ENCODE measurements at regions not wholly inside any gene's neighbourhood (a gene's known extent, or its start where the extent isn't known, plus 50 kb on each side); places are given as distances from the start of the nearest gene placed in this dataset.
A peak's percentile ranks its signal among the peaks of the same experiment; 100 is the strongest.

DNA sequence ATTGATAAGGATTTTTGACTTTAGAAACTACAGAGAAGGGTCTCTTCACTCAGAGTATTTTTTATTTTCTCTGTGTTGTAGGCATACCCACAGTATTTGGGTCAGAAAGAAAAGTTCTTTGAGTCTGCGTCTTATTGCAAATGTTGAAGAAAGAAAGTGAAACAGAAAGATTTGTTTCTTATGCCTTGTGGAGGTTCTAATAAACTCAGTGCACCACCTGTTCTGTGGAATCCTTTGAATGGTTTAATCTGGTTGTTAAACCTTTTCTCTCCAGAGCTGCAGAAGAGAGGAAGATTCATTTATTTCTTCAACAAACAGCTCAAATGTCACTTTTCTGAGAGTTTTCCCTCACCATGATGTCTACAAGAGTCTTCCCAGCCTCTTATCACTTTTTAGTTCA, 146.6 kb upstream of the PLEKHG7 start:
- Histone ChIP-seq H3K4me3 (no peak overlapping the region), H3K27me3 (no peaks in the 10 kb centered on the region), H3K36me3 (no peaks in the 10 kb centered on the region), H3K27ac (no peak overlapping the region), H3K4me1 (no peaks in the 10 kb centered on the region), H3K9ac (ENCODE audit: low read depth in 2 of 2, low read length in 2 of 2) (no peak overlapping the region), H3K9me3 (no peaks in the 10 kb centered on the region)
- intact Hi-C loops (cut with DNase I) = no loop called here
- TF ChIP-seq, protein P1, sequence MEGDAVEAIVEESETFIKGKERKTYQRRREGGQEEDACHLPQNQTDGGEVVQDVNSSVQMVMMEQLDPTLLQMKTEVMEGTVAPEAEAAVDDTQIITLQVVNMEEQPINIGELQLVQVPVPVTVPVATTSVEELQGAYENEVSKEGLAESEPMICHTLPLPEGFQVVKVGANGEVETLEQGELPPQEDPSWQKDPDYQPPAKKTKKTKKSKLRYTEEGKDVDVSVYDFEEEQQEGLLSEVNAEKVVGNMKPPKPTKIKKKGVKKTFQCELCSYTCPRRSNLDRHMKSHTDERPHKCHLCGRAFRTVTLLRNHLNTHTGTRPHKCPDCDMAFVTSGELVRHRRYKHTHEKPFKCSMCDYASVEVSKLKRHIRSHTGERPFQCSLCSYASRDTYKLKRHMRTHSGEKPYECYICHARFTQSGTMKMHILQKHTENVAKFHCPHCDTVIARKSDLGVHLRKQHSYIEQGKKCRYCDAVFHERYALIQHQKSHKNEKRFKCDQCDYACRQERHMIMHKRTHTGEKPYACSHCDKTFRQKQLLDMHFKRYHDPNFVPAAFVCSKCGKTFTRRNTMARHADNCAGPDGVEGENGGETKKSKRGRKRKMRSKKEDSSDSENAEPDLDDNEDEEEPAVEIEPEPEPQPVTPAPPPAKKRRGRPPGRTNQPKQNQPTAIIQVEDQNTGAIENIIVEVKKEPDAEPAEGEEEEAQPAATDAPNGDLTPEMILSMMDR (IDR thresholded peaks at IDR 0.05) = no peak
- DNase-seq = no peak

DNA sequence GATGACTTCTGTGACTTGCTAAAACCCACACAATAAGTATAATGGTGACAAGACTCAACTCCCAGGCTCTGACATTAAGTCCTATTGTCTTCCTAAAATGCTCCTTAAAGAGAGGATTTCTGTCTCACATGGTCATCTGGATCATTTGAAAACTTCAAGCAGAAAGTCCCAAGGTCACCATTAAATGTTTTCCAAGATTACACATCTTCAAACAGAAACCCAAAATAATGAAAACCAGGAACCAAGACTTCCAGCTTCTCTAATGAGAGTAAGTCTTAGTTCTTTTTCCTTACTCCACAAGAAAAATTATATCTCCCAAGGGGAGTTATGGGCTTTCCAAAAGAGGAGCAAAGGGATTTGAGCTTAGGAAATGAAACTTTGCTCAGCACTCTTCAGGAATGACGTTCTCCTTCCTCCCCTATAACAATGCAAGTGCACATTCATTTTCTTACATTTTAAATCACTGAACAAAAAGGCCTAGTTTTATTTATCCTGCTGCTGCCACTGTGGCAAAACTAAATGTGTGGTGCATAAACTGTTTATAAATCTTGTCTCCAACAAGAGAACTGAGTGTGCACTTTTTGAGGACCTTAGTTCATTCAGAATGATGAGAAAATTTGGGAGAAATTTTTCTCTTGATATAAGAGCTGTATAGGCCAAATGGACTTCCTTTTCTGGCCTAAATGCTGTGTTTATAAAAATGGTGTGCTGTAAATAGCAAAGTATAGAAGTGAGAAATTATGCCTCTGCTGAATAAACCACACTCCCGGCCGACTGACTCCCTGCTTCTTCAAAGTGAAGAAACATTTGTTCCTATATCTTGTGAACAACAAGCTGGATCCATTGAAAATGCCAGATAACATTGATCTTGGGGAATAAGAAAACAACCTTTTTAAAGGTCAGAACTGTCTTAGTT, 148.4 kb upstream of the PLEKHG7 start:
- TF ChIP-seq, protein P1 (IDR thresholded peaks at IDR 0.05) = no peak
- Histone ChIP-seq H3K27ac (no peak overlapping the region), H3K9ac (ENCODE audit: low read depth in 2 of 2, low read length in 2 of 2) (no peak overlapping the region), H3K9me3 (no peaks in the 10 kb centered on the region), H3K4me3 (no peak overlapping the region), H3K4me1 (no peaks in the 10 kb centered on the region), H3K36me3 (no peaks in the 10 kb centered on the region), H3K27me3 (no peaks in the 10 kb centered on the region)
- intact Hi-C loops (cut with DNase I) = no loop called here
- no peak for DNase-seq

DNA sequence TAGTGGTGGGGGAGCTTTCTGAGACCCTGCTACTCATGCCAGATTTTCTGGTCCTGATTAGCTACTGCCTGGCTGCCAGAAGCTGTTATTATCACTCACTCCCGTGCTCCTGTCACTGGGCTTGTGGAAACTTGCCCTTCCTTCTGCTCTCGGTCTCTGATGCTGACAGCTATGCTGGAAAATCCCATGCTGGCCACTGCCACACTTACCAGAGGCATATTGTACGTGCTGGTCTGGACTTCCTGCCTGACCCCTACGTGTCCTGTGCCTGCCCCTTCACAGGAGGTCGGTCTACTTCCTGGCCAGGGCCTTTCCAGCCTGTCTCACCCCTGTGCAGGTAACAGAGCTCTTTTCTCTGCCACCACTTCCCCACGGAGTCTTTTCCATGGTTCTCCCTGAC, 149.4 kb upstream of the PLEKHG7 start:
- H3K36me3 ChIP-seq = no peaks in the 10 kb centered on the region
- no peaks in the 10 kb centered on the region for H3K4me1 ChIP-seq
- intact Hi-C loops (cut with DNase I) = no loop called here
- no peak overlapping the region for H3K27ac ChIP-seq
- no peaks in the 10 kb centered on the region for H3K27me3 ChIP-seq
- DNase-seq = no peak
- H3K9ac ChIP-seq (ENCODE audit: low read depth in 2 of 2, low read length in 2 of 2) = no peak overlapping the region
- H3K9me3 ChIP-seq = no peaks in the 10 kb centered on the region
- TF ChIP-seq, protein P1 (IDR thresholded peaks at IDR 0.05) = no peak
- H3K4me3 ChIP-seq = no peak overlapping the region

DNA sequence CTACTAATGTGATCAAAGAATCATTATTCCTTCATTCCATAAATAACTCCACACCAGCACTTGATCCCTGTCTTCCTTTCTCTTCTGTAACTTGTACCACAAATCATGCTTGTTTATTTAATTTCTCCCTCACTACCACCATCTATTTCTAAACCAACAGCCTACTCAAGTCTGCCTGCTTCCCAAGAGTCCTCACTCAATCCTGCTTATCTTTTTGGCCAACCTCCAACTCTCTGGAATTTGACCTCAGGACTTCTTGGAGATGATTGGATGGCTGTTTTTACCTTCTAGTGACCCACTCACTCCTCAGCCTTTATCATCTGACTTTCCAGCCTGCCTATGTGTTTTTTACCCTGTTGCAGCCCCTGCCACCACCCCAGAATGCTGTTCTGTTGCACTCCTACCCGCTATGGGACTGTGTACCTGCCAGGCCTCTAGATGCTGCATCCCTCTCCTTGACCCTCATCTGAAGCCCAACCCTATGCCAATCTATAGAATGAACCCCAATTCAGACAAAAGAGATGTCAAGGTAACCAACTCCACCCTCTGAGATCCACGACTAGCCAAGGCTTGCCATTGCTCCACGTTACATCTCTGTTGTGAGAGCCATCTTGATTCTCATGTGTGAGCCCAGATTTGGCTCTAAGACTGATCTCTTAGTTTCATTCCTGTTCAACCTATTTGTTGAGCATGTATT, 150.2 kb upstream of the PLEKHG7 start:
- Histone ChIP-seq H3K27ac (peak overlapping the region; percentile 30), H3K36me3 (no peaks in the 10 kb centered on the region), H3K9ac (ENCODE audit: low read depth in 2 of 2, low read length in 2 of 2) (no peak overlapping the region), H3K4me3 (no peak overlapping the region), H3K9me3 (no peaks in the 10 kb centered on the region), H3K4me1 (no peaks in the 10 kb centered on the region), H3K27me3 (no peaks in the 10 kb centered on the region)
- TF ChIP-seq, protein P1 (IDR thresholded peaks at IDR 0.05) = no peak
- intact Hi-C loops (cut with DNase I) = no loop called here
- DNase-seq = peak; percentile 69

DNA sequence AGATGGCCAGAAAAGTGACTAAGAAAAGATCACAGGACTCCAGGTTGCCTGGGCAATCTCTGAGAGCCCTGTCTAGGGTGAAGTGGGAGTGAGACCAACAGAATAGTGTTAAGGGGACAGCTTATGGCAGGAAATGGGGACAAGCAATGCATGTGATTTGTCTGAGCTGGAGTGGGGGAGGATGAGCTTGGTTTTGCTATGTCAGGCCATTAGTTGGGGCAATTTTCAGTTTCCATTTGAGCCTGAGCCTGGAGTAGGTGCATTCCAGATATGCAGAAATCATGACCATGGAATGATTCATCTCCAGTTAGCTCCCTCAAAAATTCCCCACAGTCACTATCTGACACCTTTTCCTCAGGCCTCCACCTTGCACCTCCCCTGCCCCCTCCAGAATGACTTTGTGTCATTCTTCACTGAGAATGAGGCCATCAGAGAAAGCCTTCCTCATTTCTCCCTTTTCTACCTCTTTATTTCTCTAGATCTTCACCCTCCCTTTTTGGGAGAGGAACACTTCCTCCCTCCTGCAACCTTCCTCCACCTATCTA, 150.9 kb upstream of the PLEKHG7 start:
- H3K27me3 ChIP-seq = no peaks in the 10 kb centered on the region
- H3K4me3 ChIP-seq = no peak overlapping the region
- no peaks in the 10 kb centered on the region for H3K9me3 ChIP-seq
- no peak for DNase-seq
- H3K36me3 ChIP-seq = no peaks in the 10 kb centered on the region
- TF ChIP-seq, protein P1 (IDR thresholded peaks at IDR 0.05) = no peak
- no peak overlapping the region for H3K9ac ChIP-seq (ENCODE audit: low read depth in 2 of 2, low read length in 2 of 2)
- H3K27ac ChIP-seq = peak overlapping the region; percentile 30
- no peaks in the 10 kb centered on the region for H3K4me1 ChIP-seq
- intact Hi-C loops (cut with DNase I) = no loop called here

Data from colonic mucosa (tissue), 4 donors.